Endodermal cell (in vitro differentiated cells): ENCODE measurements at regions not wholly inside any gene's neighbourhood (a gene's known extent, or its start where the extent isn't known, plus 50 kb on each side); places are given as distances from the start of the nearest gene placed in this dataset.

Source experiments
- DNase-seq: peaks from one replicate; pipeline ENCODE4 v3.0.0-alpha.2; 2017
- H3K27ac ChIP-seq: 2 replicates; pipeline ENCODE4 v1.5.1; 2013; ENCODE audit warnings: mild to moderate bottlenecking, low read depth, low read length, moderate library complexity
- H3K27me3 ChIP-seq: 2 replicates; pipeline ENCODE4 v1.6.1; 2013; ENCODE audit warnings: mild to moderate bottlenecking, low read length, moderate library complexity; ENCODE audit not compliant: insufficient read depth, control insufficient read depth, poor library complexity, severe bottlenecking
- H3K36me3 ChIP-seq: 2 replicates; pipeline ENCODE4 v1.7.0; 2013; ENCODE audit warnings: mild to moderate bottlenecking, low read length, moderate library complexity; ENCODE audit not compliant: control insufficient read depth, insufficient read depth
- H3K4me1 ChIP-seq: one replicate; pipeline ENCODE4 v1.7.0; 2013; ENCODE audit warnings: low read length; ENCODE audit not compliant: control insufficient read depth, insufficient read depth
- H3K4me3 ChIP-seq: 2 replicates; pipeline ENCODE4 v1.5.1; 2013; ENCODE audit warnings: mild to moderate bottlenecking, low read length, moderate library complexity
- H3K9ac ChIP-seq: 2 replicates; pipeline ENCODE4 v1.6.1; 2013; ENCODE audit warnings: mild to moderate bottlenecking, low read length, moderate library complexity; ENCODE audit not compliant: poor library complexity, severe bottlenecking; ENCODE audit errors: extremely low read depth
- H3K9me3 ChIP-seq: 2 replicates; pipeline ENCODE4 v1.6.1; 2013; ENCODE audit warnings: mild to moderate bottlenecking, low read length, moderate library complexity; ENCODE audit not compliant: control insufficient read depth
- H3K27ac Mint-ChIP-seq: 2 replicates; pipeline ENCODE4 v1.8.0; 2020; ENCODE audit warnings: mixed read lengths
- H3K27me3 Mint-ChIP-seq: 2 replicates; pipeline ENCODE4 v1.8.0; 2021; ENCODE audit warnings: mild to moderate bottlenecking, mixed read lengths; ENCODE audit not compliant: insufficient read depth
- H3K36me3 Mint-ChIP-seq: 2 replicates; pipeline ENCODE4 v1.8.0; 2020; ENCODE audit warnings: low read depth, mixed read lengths
- H3K4me1 Mint-ChIP-seq: 2 replicates; pipeline ENCODE4 v1.8.0; 2020; ENCODE audit warnings: mixed read lengths
- H3K4me3 Mint-ChIP-seq: 2 replicates; pipeline ENCODE4 v1.8.0; 2020; ENCODE audit warnings: mild to moderate bottlenecking, moderate library complexity, mixed read lengths
- H3K9me3 Mint-ChIP-seq: 2 replicates; pipeline ENCODE4 v1.8.0; 2020; ENCODE audit warnings: mild to moderate bottlenecking, mixed read lengths
- CTCF ChIP-seq: fragments of 200-600 bp; sonication (generic); conservative IDR thresholded peaks from 2 replicates; pipeline ENCODE4 v1.5.0; 2021; ENCODE audit warnings: antibody characterized with exemption, mild to moderate bottlenecking
- WGBS, 2 experiments: methylation state at CpG; one replicate each; pipeline versions ENCODE4 v1.1.5 to v1.1.7; 2013; ENCODE audit warnings: missing lambda C conversion rate in 2 of 2, mixed read lengths in 1 of 2; ENCODE audit not compliant: insufficient coverage in 1 of 2, insufficient read length in 1 of 2; 5-methylcytosine and 5-hydroxymethylcytosine counted together

- no peak overlapping the region for H3K4me3 Mint-ChIP-seq
- Histone ChIP-seq H3K4me1 (no peaks in the 10 kb centered on the region), H3K9me3 (peaks cover 13% of the 10 kb centered on the region), H3K27me3 (no peaks in the 10 kb centered on the region), H3K27ac (no peak overlapping the region), H3K9ac (no peak overlapping the region), H3K4me3 (no peak overlapping the region), H3K36me3 (no peaks in the 10 kb centered on the region)
- H3K4me1 Mint-ChIP-seq: no peaks in the 10 kb centered on the region
- no peak overlapping the region for H3K27ac Mint-ChIP-seq
- H3K27me3 Mint-ChIP-seq: peaks cover 24% of the 10 kb centered on the region
- no peak for DNase-seq
- no peak for TF ChIP-seq CTCF
- H3K9me3 Mint-ChIP-seq: peaks cover 9% of the 10 kb centered on the region
- no peaks in the 10 kb centered on the region for H3K36me3 Mint-ChIP-seq
These were observed 444.7 kb upstream of the TNP1 start for GRCh38 chr2:217304582-217304981.

GRCh38 chr2:217302856-217303255, 443.0 kb upstream of the TNP1 start:
- 93% methylated on average over 2 to 3 of the region's 3 CpGs for WGBS, 2 experiments
- Mint-ChIP-seq H3K4me1 (no peaks in the 10 kb centered on the region), H3K27me3 (peaks cover 24% of the 10 kb centered on the region), H3K9me3 (peaks cover 2% of the 10 kb centered on the region), H3K27ac (no peak overlapping the region), H3K36me3 (no peaks in the 10 kb centered on the region), H3K4me3 (no peak overlapping the region)
- no peak overlapping the region for H3K9ac ChIP-seq
- peaks cover 4% of the 10 kb centered on the region for H3K9me3 ChIP-seq
- DNase-seq: no peak
- no peak for TF ChIP-seq CTCF
- no peaks in the 10 kb centered on the region for H3K4me1 ChIP-seq
- H3K27ac ChIP-seq: no peak overlapping the region
- no peak overlapping the region for H3K4me3 ChIP-seq
- no peaks in the 10 kb centered on the region for H3K27me3 ChIP-seq
- H3K36me3 ChIP-seq: no peaks in the 10 kb centered on the region

GRCh38 chr2:217301142-217301925, 441.5 kb upstream of the TNP1 start:
- H3K27me3 ChIP-seq: no peaks in the 10 kb centered on the region
- DNase-seq: no peak
- TF ChIP-seq CTCF: no peak
- peaks cover 18% of the 10 kb centered on the region for H3K9me3 ChIP-seq
- H3K4me3 Mint-ChIP-seq: no peak overlapping the region
- 93 to 96% methylated on average over 3 to 4 of the region's 4 CpGs for WGBS, 2 experiments
- no peaks in the 10 kb centered on the region for H3K4me1 ChIP-seq
- H3K4me3 ChIP-seq: no peak overlapping the region
- no peaks in the 10 kb centered on the region for H3K4me1 Mint-ChIP-seq
- peaks cover 10% of the 10 kb centered on the region for H3K9me3 Mint-ChIP-seq
- H3K27ac Mint-ChIP-seq: no peak overlapping the region
- no peaks in the 10 kb centered on the region for H3K36me3 ChIP-seq
- H3K27me3 Mint-ChIP-seq: peaks cover 19% of the 10 kb centered on the region
- H3K27ac ChIP-seq: no peak overlapping the region
- peaks cover 3% of the 10 kb centered on the region for H3K36me3 Mint-ChIP-seq
- H3K9ac ChIP-seq: no peak overlapping the region
